GM23338 (cell line): ENCODE measurements at regions not wholly inside any gene's neighbourhood (a gene's known extent, or its start where the extent isn't known, plus 50 kb on each side); places are given as distances from the start of the nearest gene placed in this dataset.

Experiments
- ATAC-seq: fragments of 200-7000 bp; cut with Tn5 transposase; 3 replicates; pipeline ENCODE4 v1.9.1; 2020
- DNase-seq: peaks from one replicate; pipeline ENCODE4 v3.0.0-alpha.2; 2015; ENCODE audit warnings: low spot score
- H2AFZ ChIP-seq: fragments of 200-600 bp; sonication (generic); 2 replicates; pipeline ENCODE4 v1.8.0; 2016; ENCODE audit warnings: antibody characterized with exemption, mild to moderate bottlenecking, moderate library complexity
- H3F3A ChIP-seq: fragments of 200-600 bp; sonication (generic); replicated peaks from 2 replicates; pipeline ENCODE4 v1.8.0; 2017; ENCODE audit warnings: antibody characterized with exemption, mixed run types, low read depth
- H3K27ac ChIP-seq: fragments of 200-600 bp; sonication (generic); 2 replicates; pipeline ENCODE4 v1.6.1; 2016; ENCODE audit warnings: low read depth
- H3K27me3 ChIP-seq: fragments of 200-600 bp; sonication (generic); 2 replicates; pipeline ENCODE4 v1.8.0; 2016; ENCODE audit warnings: mild to moderate bottlenecking, mixed run types, moderate library complexity; ENCODE audit not compliant: insufficient read depth
- H3K36me3 ChIP-seq: fragments of 200-600 bp; sonication (generic); 2 replicates; pipeline ENCODE4 v1.8.0; 2016; ENCODE audit warnings: mild to moderate bottlenecking; ENCODE audit not compliant: insufficient read depth
- H3K4me1 ChIP-seq: fragments of 200-600 bp; sonication (generic); 2 replicates; pipeline ENCODE4 v1.8.0; 2016; ENCODE audit warnings: mild to moderate bottlenecking, moderate library complexity; ENCODE audit not compliant: insufficient read depth
- H3K4me2 ChIP-seq: fragments of 200-600 bp; sonication (generic); 2 replicates; pipeline ENCODE4 v1.7.1; 2017; ENCODE audit warnings: mixed run types
- H3K4me3 ChIP-seq: fragments of 200-600 bp; sonication (generic); 2 replicates; pipeline ENCODE4 v1.6.1; 2016; ENCODE audit warnings: mixed run types
- H3K79me2 ChIP-seq: fragments of 200-600 bp; sonication (generic); replicated peaks from 2 replicates; pipeline ENCODE4 v1.8.0; 2017; ENCODE audit warnings: mild to moderate bottlenecking; ENCODE audit not compliant: insufficient read depth
- H3K9me2 ChIP-seq: fragments of 200-600 bp; sonication (generic); 2 replicates; pipeline ENCODE4 v1.8.0; 2017; ENCODE audit not compliant: insufficient read depth
- H4K20me1 ChIP-seq: fragments of 200-600 bp; sonication (generic); replicated peaks from 2 replicates; pipeline ENCODE4 v1.8.0; 2017; ENCODE audit warnings: mild to moderate bottlenecking; ENCODE audit not compliant: insufficient read depth
- H3K27ac Mint-ChIP-seq: 2 replicates; pipeline ENCODE4 v1.8.0; 2020; ENCODE audit warnings: inconsistent platforms, mild to moderate bottlenecking, moderate library complexity, mixed read lengths
- H3K27me3 Mint-ChIP-seq: 3 replicates; pipeline ENCODE4 v1.8.0; 2022; ENCODE audit warnings: low read depth, mild to moderate bottlenecking, moderate library complexity, mixed read lengths, inconsistent platforms; ENCODE audit not compliant: insufficient read depth, poor library complexity
- H3K36me3 Mint-ChIP-seq: 3 replicates; pipeline ENCODE4 v1.8.0; 2021; ENCODE audit warnings: low read depth, mild to moderate bottlenecking, inconsistent platforms, moderate library complexity, mixed read lengths
- H3K4me1 Mint-ChIP-seq: 3 replicates; pipeline ENCODE4 v1.8.0; 2020; ENCODE audit warnings: mild to moderate bottlenecking, inconsistent platforms, mixed read lengths
- H3K4me3 Mint-ChIP-seq: 3 replicates; pipeline ENCODE4 v1.8.0; 2021; ENCODE audit warnings: moderate library complexity, mild to moderate bottlenecking, inconsistent platforms, mixed read lengths
- H3K9me3 Mint-ChIP-seq: 3 replicates; pipeline ENCODE4 v1.8.0; 2020; ENCODE audit warnings: moderate library complexity, mild to moderate bottlenecking, inconsistent platforms, mixed read lengths
- CREB1 ChIP-seq: fragments of 250-450 bp; sonication (Bioruptor Pico); IDR thresholded peaks from 2 replicates; pipeline ENCODE4 v1.5.0; 2020; ENCODE audit warnings: low read depth, mild to moderate bottlenecking, moderate library complexity
- EZH2 ChIP-seq: fragments of 200-600 bp; sonication (generic); IDR thresholded peaks from one replicate; pipeline ENCODE4 v1.8.0; 2017; ENCODE audit warnings: antibody characterized with exemption, mild to moderate bottlenecking, low read depth; ENCODE audit not compliant: unreplicated experiment
- EZH2phosphoT487 ChIP-seq: fragments of 200-600 bp; sonication (generic); IDR thresholded peaks from one replicate; pipeline ENCODE4 v1.8.1; 2018; ENCODE audit warnings: antibody characterized with exemption; ENCODE audit not compliant: unreplicated experiment
- JUNB ChIP-seq: IDR thresholded peaks from one replicate; pipeline ENCODE4 v1.6.1; 2016; ENCODE audit warnings: antibody characterized with exemption; ENCODE audit not compliant: unreplicated experiment
- NANOG ChIP-seq: IDR thresholded peaks from 2 replicates; pipeline ENCODE4 v1.6.1; 2016; ENCODE audit warnings: antibody characterized with exemption, borderline replicate concordance
- POLR2AphosphoS5 ChIP-seq: IDR thresholded peaks from 2 replicates; pipeline ENCODE4 v1.6.1; 2016; ENCODE audit warnings: antibody characterized with exemption, low read depth
- ZNF331 ChIP-seq: fragments of 250-450 bp; sonication (Bioruptor Pico); IDR thresholded peaks from 2 replicates; pipeline ENCODE4 v1.5.0; 2020; ENCODE audit warnings: low read depth, mild to moderate bottlenecking, moderate library complexity
- TF ChIP-seq, protein P1 (sequence below): IDR thresholded peaks from 2 replicates; pipeline ENCODE4 v1.6.1; 2016; ENCODE audit warnings: antibody characterized with exemption
- TF ChIP-seq, protein P2 (sequence below): IDR thresholded peaks from one replicate; pipeline ENCODE4 v1.6.1; 2018; ENCODE audit warnings: antibody characterized with exemption; ENCODE audit not compliant: unreplicated experiment
- TF ChIP-seq, protein P3 (sequence below), 2 experiments: fragments of 200-600 bp in 1 of 2; sonication (generic) in 1 of 2; conservative IDR thresholded peaks; 2 replicates each; pipeline versions ENCODE4 v1.5.1 to v1.6.1; 2016 to 2017; ENCODE audit warnings: antibody characterized with exemption in 2 of 2, low read depth in 2 of 2, mild to moderate bottlenecking in 2 of 2, moderate library complexity in 1 of 2

DNA sequence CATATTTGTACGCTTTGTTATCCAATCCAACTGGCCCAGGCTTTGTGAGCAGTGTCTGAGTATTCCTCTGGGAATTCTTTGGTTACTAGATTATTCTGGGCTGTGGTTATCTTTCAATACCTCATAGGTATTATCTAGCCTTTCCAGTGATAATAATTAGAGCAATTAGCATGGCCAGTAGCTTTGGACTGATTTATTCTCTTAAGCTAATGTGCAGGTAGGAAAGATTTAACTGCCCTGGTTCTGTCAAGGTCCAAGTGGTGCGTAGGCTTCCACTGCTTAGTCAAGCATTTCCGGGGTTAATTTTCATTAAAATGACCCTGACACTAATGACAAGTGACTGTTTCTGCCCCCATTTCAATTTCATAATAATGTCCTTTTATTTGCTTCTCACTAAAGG, 54.2 kb upstream of the PMFBP1 start:
- Histone ChIP-seq H3K27me3 (no peaks in the 10 kb centered on the region), H3K9me2 (no peaks in the 10 kb centered on the region; the same call in 1 of the 2 replicates), H3K4me2 (no peak overlapping the region), H3K4me3 (no peak overlapping the region), H3K4me1 (no peaks in the 10 kb centered on the region), H3K36me3 (no peaks in the 10 kb centered on the region), H3K79me2 (no peaks in the 10 kb centered on the region), H4K20me1 (no peaks in the 10 kb centered on the region), H3F3A (no peaks in the 10 kb centered on the region), H2AFZ (no peak overlapping the region), H3K27ac (no peak overlapping the region)
- Mint-ChIP-seq H3K27ac (no peak overlapping the region), H3K9me3 (no peaks in the 10 kb centered on the region), H3K4me1 (peaks cover 5% of the 10 kb centered on the region; the same call in 1 of the 3 replicates), H3K36me3 (no peaks in the 10 kb centered on the region), H3K27me3 (no peaks in the 10 kb centered on the region), H3K4me3 (no peak overlapping the region)
- no peak for TF ChIP-seq JUNB
- TF ChIP-seq EZH2phosphoT487, result no peak
- no peak for TF ChIP-seq EZH2
- DNase-seq (no peak), ATAC-seq (no peak)

DNA sequence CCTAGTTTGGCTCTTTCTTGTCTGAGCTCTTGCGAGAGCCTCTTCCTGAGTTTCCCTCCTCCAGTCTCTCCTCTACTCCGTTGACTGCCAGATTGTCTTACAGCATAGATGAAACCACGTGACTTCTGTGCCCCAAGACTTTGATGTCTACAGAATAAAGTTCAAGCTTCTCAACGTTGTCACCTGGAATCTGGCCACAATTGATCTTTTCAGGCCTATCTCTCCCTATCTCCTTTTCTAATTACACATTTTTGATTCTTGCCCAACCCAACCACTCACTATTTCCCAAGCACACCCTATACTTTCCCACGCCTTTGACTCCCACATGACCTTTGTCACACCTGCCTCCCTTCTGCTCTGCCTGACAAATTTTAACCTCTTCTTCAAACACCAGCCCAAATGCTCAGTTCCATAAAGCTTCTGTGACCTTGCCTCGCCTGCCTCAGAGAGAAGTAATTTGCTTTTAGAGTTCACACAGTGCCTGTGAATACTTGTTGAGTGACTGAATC, 52.4 kb upstream of the PMFBP1 start:
- H3K27ac Mint-ChIP-seq, result no peak overlapping the region
- TF ChIP-seq ZNF331 (CRISPR knock-in tag), result no peak
- TF ChIP-seq, protein P1, sequence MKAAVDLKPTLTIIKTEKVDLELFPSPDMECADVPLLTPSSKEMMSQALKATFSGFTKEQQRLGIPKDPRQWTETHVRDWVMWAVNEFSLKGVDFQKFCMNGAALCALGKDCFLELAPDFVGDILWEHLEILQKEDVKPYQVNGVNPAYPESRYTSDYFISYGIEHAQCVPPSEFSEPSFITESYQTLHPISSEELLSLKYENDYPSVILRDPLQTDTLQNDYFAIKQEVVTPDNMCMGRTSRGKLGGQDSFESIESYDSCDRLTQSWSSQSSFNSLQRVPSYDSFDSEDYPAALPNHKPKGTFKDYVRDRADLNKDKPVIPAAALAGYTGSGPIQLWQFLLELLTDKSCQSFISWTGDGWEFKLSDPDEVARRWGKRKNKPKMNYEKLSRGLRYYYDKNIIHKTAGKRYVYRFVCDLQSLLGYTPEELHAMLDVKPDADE, result no peak
- TF ChIP-seq JUNB, result no peak
- TF ChIP-seq, protein P2, sequence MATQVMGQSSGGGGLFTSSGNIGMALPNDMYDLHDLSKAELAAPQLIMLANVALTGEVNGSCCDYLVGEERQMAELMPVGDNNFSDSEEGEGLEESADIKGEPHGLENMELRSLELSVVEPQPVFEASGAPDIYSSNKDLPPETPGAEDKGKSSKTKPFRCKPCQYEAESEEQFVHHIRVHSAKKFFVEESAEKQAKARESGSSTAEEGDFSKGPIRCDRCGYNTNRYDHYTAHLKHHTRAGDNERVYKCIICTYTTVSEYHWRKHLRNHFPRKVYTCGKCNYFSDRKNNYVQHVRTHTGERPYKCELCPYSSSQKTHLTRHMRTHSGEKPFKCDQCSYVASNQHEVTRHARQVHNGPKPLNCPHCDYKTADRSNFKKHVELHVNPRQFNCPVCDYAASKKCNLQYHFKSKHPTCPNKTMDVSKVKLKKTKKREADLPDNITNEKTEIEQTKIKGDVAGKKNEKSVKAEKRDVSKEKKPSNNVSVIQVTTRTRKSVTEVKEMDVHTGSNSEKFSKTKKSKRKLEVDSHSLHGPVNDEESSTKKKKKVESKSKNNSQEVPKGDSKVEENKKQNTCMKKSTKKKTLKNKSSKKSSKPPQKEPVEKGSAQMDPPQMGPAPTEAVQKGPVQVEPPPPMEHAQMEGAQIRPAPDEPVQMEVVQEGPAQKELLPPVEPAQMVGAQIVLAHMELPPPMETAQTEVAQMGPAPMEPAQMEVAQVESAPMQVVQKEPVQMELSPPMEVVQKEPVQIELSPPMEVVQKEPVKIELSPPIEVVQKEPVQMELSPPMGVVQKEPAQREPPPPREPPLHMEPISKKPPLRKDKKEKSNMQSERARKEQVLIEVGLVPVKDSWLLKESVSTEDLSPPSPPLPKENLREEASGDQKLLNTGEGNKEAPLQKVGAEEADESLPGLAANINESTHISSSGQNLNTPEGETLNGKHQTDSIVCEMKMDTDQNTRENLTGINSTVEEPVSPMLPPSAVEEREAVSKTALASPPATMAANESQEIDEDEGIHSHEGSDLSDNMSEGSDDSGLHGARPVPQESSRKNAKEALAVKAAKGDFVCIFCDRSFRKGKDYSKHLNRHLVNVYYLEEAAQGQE, result no peak
- no peak for TF ChIP-seq EZH2
- TF ChIP-seq POLR2AphosphoS5, result no peak
- no peak for TF ChIP-seq EZH2phosphoT487
- no peak for TF ChIP-seq CREB1 (CRISPR knock-in tag)
- TF ChIP-seq, protein P3, sequence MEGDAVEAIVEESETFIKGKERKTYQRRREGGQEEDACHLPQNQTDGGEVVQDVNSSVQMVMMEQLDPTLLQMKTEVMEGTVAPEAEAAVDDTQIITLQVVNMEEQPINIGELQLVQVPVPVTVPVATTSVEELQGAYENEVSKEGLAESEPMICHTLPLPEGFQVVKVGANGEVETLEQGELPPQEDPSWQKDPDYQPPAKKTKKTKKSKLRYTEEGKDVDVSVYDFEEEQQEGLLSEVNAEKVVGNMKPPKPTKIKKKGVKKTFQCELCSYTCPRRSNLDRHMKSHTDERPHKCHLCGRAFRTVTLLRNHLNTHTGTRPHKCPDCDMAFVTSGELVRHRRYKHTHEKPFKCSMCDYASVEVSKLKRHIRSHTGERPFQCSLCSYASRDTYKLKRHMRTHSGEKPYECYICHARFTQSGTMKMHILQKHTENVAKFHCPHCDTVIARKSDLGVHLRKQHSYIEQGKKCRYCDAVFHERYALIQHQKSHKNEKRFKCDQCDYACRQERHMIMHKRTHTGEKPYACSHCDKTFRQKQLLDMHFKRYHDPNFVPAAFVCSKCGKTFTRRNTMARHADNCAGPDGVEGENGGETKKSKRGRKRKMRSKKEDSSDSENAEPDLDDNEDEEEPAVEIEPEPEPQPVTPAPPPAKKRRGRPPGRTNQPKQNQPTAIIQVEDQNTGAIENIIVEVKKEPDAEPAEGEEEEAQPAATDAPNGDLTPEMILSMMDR (conservative IDR thresholded peaks at IDR 0.05; ENCODE audit: low read depth in 2 of 2), result no peak
- TF ChIP-seq NANOG, result no peak

More for the DNA sequence above, 52.4 kb upstream of the PMFBP1 start:
- no peaks in the 10 kb centered on the region for H3F3A ChIP-seq
- H2AFZ ChIP-seq, result no peak overlapping the region
- H3K4me3 Mint-ChIP-seq, result no peak overlapping the region
- H3K27me3 ChIP-seq, result no peaks in the 10 kb centered on the region
- no peak overlapping the region for H3K27ac ChIP-seq
- no peaks in the 10 kb centered on the region for H3K9me3 Mint-ChIP-seq
- H3K4me2 ChIP-seq, result no peak overlapping the region
- no peaks in the 10 kb centered on the region for H3K36me3 ChIP-seq
- no peak for ATAC-seq
- no peaks in the 10 kb centered on the region for H4K20me1 ChIP-seq
- DNase-seq, result no peak
- no peaks in the 10 kb centered on the region for H3K79me2 ChIP-seq
- no peaks in the 10 kb centered on the region for H3K4me1 ChIP-seq
- no peak overlapping the region for H3K4me3 ChIP-seq
- peaks cover 5% of the 10 kb centered on the region; the same call in 1 of the 3 replicates for H3K4me1 Mint-ChIP-seq
- H3K36me3 Mint-ChIP-seq, result no peaks in the 10 kb centered on the region
- H3K27me3 Mint-ChIP-seq, result no peaks in the 10 kb centered on the region
- H3K9me2 ChIP-seq, result no peaks in the 10 kb centered on the region
